Right cardiac atrium (tissue), 5 donors: ENCODE measurements at regions not wholly inside any gene's neighbourhood (a gene's known extent, or its start where the extent isn't known, plus 50 kb on each side); places are given as distances from the start of the nearest gene placed in this dataset.
"Not testable (repeated sequence)": the region's sequence is repeated elsewhere in the genome, so short reads cannot be mapped to it uniquely, and the experiment has no call there.

Experiments
- ATAC-seq, 2 donors: fragments of 200-7000 bp; cut with Tn5 transposase; one replicate each; pipeline versions ENCODE4 v1.8.0 to v1.9.1; 2020; ENCODE audit warnings: moderate library complexity in 2 of 2, mild to moderate bottlenecking in 1 of 2
- DNase-seq, 3 donors: peaks; one replicate each; pipeline ENCODE4 v3.0.0-alpha.2; 2020
- H3K27ac ChIP-seq: one replicate; pipeline ENCODE4 v1.5.1; 2013; ENCODE audit warnings: mild to moderate bottlenecking, low read length, control low read depth, moderate library complexity
- H3K27me3 ChIP-seq: one replicate; pipeline ENCODE4 v1.6.1; 2013; ENCODE audit not compliant: control insufficient read depth, insufficient read depth
- H3K4me1 ChIP-seq: one replicate; pipeline ENCODE4 v1.6.1; 2013; ENCODE audit warnings: low read length; ENCODE audit not compliant: control insufficient read depth, insufficient read depth
- H3K4me3 ChIP-seq: one replicate; pipeline ENCODE4 v1.5.1; 2013; ENCODE audit warnings: low read length, control low read depth
- H3K9me3 ChIP-seq: one replicate; pipeline ENCODE4 v1.6.1; 2013; ENCODE audit warnings: low read length; ENCODE audit not compliant: control insufficient read depth
- WGBS: extraction: QIAGEN DNeasy Blood & Tissue Kit; methylation state at CpG from one replicate; pipeline ENCODE4 v1.1.7; 2013; 5-methylcytosine and 5-hydroxymethylcytosine counted together
- intact Hi-C, 4 donors: fragments of 100-400 bp; cut with DNase I; formaldehyde crosslinking; loops; one replicate each; pipeline versions ENCODE4 v1.11.0 to v1.14.0; 2022 to 2023
- donor health status: healthy with polysubstance abuse.
- donor health status: DM: no; HTN: yes; CAD: no.
- donor health status: DM: no; HTN: no; CAD: no.
- donor health status: DM: no; HTN: yes; CAD: no; lungs with severe emphysema.
- donor health status: DM: yes; HTN: yes; CAD: no.

- H3K4me1 ChIP-seq, result no peaks in the 10 kb centered on the region
- intact Hi-C loops, result no loop called here
- ATAC-seq (peak in 1 of 2 donors; percentile 64), DNase-seq (peak in 1 of 3 donors; percentile 62)
- H3K9me3 ChIP-seq, result no peaks in the 10 kb centered on the region
- H3K27ac ChIP-seq, result no peak overlapping the region
- H3K4me3 ChIP-seq, result no peak overlapping the region
- 40% methylated on average over 6 of the region's 6 CpGs for WGBS
- H3K27me3 ChIP-seq, result no peaks in the 10 kb centered on the region
These were observed 444.1 kb upstream of the TMEM132C start for GRCh38 chr12:127822809-127823411.

GRCh38 chr12:127823801-127824200 lies 443.2 kb upstream of the TMEM132C start:
- WGBS, result 69% methylated on average over 4 of the region's 4 CpGs
- Histone ChIP-seq H3K4me3 (no peak overlapping the region), H3K4me1 (no peaks in the 10 kb centered on the region), H3K9me3 (no peaks in the 10 kb centered on the region), H3K27ac (no peak overlapping the region), H3K27me3 (no peaks in the 10 kb centered on the region)
- no peak for ATAC-seq
- intact Hi-C loops, result no loop called here
- no peak for DNase-seq

GRCh38 chr12:127829281-127830064 lies 437.5 kb upstream of the TMEM132C start:
- H3K27ac ChIP-seq, result no peak overlapping the region
- H3K27me3 ChIP-seq, result no peaks in the 10 kb centered on the region
- no peak for DNase-seq
- peaks cover 1% of the 10 kb centered on the region for H3K4me1 ChIP-seq
- WGBS, result 44% methylated on average over 5 of the region's 5 CpGs
- no peak overlapping the region for H3K4me3 ChIP-seq
- intact Hi-C loops, result no loop called here
- no peak for ATAC-seq
- no peaks in the 10 kb centered on the region for H3K9me3 ChIP-seq

DNA sequence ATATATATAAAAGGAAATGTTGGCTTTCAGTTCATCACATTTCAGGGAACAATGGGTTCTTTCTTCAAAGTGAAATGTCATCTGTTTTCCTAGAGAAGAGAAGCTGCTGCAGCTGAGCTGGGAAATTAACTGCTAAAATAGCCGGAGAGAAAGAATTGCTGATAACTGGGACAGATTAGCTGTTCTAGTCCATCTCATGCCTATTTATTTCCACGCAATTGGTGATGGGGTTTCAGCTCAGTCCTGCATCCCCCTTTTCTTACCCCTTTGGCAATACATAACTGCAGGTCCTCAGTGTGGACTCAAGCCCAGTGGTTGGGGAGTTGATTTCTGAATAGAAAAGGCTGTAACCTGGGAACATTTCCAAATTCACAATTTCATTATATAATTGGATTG lies 436.9 kb upstream of the TMEM132C start:
- intact Hi-C loops, result no loop called here
- WGBS, result 30% methylated on average over 2 of the region's 2 CpGs

GRCh38 chr12:127830730-127831129 lies 436.2 kb upstream of the TMEM132C start:
- 93% methylated on average over 3 of the region's 3 CpGs for WGBS
- intact Hi-C loops, result no loop called here
- ATAC-seq (no peak), DNase-seq (no peak)
- Histone ChIP-seq H3K4me3 (no peak overlapping the region), H3K27ac (no peak overlapping the region), H3K4me1 (peaks cover 1% of the 10 kb centered on the region), H3K9me3 (no peaks in the 10 kb centered on the region), H3K27me3 (no peaks in the 10 kb centered on the region)

More for the DNA sequence above, 436.9 kb upstream of the TMEM132C start:
- Histone ChIP-seq H3K4me3 (no peak overlapping the region), H3K9me3 (no peaks in the 10 kb centered on the region), H3K4me1 (peaks cover 1% of the 10 kb centered on the region), H3K27me3 (no peaks in the 10 kb centered on the region), H3K27ac (no peak overlapping the region)
- peak in 1 of 2 donors; percentile 54 for ATAC-seq
- no peak for DNase-seq

DNA sequence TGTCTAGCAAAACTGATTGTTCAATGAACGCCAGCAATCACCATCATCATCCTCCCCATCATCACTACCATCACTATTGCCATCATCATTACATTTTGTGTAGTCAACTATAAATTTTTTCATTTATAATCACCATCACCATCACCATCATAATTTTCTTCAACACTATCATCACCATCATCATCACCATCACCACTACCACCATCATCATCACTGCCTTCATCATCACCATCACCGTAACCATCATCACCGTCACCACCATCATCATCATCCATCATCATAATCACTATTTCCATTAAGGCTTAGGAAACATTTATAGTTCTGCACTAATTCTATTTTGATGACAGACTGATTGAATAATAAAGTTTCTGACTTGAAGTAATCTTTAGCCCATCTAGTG lies 434.8 kb upstream of the TMEM132C start:
- 96% methylated on average over 3 of the region's 3 CpGs for WGBS
- H3K9me3 ChIP-seq, result no peaks in the 10 kb centered on the region
- DNase-seq (no peak), ATAC-seq (no peak)
- peaks cover 1% of the 10 kb centered on the region for H3K4me1 ChIP-seq
- H3K27ac ChIP-seq, result no peak overlapping the region
- intact Hi-C loops, result no loop called here
- no peaks in the 10 kb centered on the region for H3K27me3 ChIP-seq
- H3K4me3 ChIP-seq, result no peak overlapping the region

DNA sequence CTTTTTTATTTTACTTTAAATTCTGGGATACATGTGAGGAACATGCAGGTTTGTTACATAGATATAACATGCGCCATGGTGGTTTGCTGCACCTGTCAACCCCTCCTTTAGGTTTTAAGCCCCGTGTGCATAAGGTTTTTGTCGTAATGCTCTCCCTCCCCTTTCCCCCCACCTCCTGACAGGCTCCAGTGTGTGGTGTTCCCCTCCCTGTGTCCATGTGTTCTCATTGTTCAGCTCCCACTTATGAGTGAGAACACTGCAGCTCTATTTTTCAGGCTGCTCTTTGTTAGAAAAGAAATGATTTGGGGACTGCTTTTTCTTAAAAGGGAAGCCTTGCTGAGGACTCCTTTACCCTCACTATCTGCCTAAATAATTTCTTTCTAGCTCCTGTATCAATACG lies 430.2 kb upstream of the TMEM132C start:
- not testable (repeated sequence) for H3K4me3 ChIP-seq, DNase-seq
- WGBS, result 74% methylated on average over 4 of the region's 4 CpGs

DNA sequence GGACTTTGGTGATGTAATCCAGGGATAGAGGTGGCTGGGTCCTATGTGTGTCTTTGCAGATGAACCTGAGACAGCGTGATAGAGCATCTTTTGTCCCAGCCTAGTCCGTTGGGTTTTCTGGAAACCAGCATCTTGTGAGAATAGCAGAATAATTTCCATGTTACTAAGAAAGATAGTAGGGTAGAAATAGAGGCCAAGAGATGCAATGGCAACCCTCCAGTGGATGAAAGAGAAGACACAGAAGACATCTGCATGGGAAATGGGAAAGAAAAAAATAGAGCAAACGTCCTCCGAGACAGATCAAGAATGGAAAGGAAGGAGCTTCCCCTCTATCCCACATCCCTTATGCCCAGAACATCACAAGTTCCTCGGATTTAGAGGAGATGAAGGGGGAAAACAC lies 409.3 kb upstream of the TMEM132C start:
- DNase-seq, result no peak
- WGBS, result 52% methylated on average over 5 of the region's 5 CpGs
- H3K9me3 ChIP-seq, result no peaks in the 10 kb centered on the region
- no peaks in the 10 kb centered on the region for H3K4me1 ChIP-seq
- H3K27me3 ChIP-seq, result no peaks in the 10 kb centered on the region
- intact Hi-C loops, result no loop called here
- ATAC-seq, result no peak
- no peak overlapping the region for H3K4me3 ChIP-seq
- no peak overlapping the region for H3K27ac ChIP-seq

More for the DNA sequence above, 430.2 kb upstream of the TMEM132C start:
- H3K9me3 ChIP-seq, H3K27ac ChIP-seq, H3K27me3 ChIP-seq, intact Hi-C loops, ATAC-seq, H3K4me1 ChIP-seq: not testable (repeated sequence)

- Histone ChIP-seq H3K27ac (no peak overlapping the region), H3K4me3 (no peak overlapping the region), H3K27me3 (no peaks in the 10 kb centered on the region), H3K4me1 (no peaks in the 10 kb centered on the region), H3K9me3 (no peaks in the 10 kb centered on the region)
- WGBS, result 79% methylated on average over 6 of the region's 6 CpGs
- no peak for ATAC-seq
- DNase-seq, result no peak
- intact Hi-C loops, result no loop called here
These were observed 406.4 kb upstream of the TMEM132C start for GRCh38 chr12:127860536-127860935.

DNA sequence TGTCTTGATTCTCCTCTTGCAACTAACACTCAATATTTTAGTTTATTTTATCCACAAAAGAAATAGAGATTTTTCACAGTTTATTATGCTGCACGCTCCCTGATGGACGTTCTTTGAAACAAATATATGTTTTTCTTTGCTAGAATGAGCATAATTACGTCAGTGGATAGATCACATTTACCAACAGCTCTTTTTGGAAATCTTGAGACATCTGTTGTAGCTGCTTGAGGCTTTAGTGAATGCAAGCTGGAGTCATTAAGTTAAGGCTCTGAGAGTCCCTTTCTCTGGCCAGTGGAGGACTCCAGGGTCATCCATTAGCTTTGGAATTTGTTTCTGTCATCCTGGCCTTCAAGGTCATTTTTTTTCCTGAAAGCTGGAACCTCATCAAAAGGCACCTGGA lies 405.6 kb upstream of the TMEM132C start:
- no peak overlapping the region for H3K27ac ChIP-seq
- intact Hi-C loops, result no loop called here
- ATAC-seq, result no peak
- no peaks in the 10 kb centered on the region for H3K27me3 ChIP-seq
- DNase-seq, result no peak
- no peaks in the 10 kb centered on the region for H3K9me3 ChIP-seq
- no peak overlapping the region for H3K4me3 ChIP-seq
- 71% methylated on average over 3 of the region's 3 CpGs for WGBS
- H3K4me1 ChIP-seq, result no peaks in the 10 kb centered on the region

DNA sequence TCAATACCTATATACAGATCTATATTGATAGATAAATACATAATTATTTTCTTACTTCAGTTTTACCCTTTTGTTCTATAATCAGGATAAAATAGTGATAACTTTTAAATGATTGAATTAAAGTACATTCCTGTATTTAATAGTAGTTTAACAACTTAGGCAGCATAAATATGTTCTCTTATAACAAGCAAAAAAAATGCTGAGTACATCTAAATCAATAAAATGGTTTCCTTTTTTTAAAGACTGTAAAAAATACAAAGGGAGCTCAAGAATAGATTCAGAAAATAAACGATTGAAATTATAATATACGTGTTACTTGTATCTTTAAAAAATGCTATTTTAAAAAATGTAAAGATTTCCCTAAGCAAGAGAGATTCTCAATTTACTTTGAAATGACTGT lies 393.7 kb upstream of the TMEM132C start:
- H3K4me3 ChIP-seq, result no peak overlapping the region
- no peaks in the 10 kb centered on the region for H3K27me3 ChIP-seq
- H3K27ac ChIP-seq, result no peak overlapping the region
- DNase-seq, result no peak
- no peaks in the 10 kb centered on the region for H3K4me1 ChIP-seq
- WGBS, result 88% methylated on average over 2 of the region's 2 CpGs
- no peak for ATAC-seq
- intact Hi-C loops, result no loop called here
- no peaks in the 10 kb centered on the region for H3K9me3 ChIP-seq
